Suprapubic skin (tissue), 4 donors: ENCODE measurements at regions not wholly inside any gene's neighbourhood (a gene's known extent, or its start where the extent isn't known, plus 50 kb on each side); places are given as distances from the start of the nearest gene placed in this dataset.

Experiments
- DNase-seq, 2 donors: peaks; one replicate each; pipeline ENCODE4 v3.0.0-alpha.2; 2019; ENCODE audit warnings: low spot score in 2 of 2
- H3K27ac ChIP-seq: fragments of 200-600 bp; sonication (generic); one replicate; pipeline ENCODE4 v1.5.1; 2019
- H3K27me3 ChIP-seq: fragments of 200-600 bp; sonication (generic); one replicate; pipeline ENCODE4 v1.5.1; 2019
- H3K36me3 ChIP-seq: fragments of 200-600 bp; sonication (generic); one replicate; pipeline ENCODE4 v1.5.1; 2019
- H3K4me1 ChIP-seq: fragments of 200-600 bp; sonication (generic); one replicate; pipeline ENCODE4 v1.5.1; 2019
- H3K4me3 ChIP-seq: fragments of 200-600 bp; sonication (generic); one replicate; pipeline ENCODE4 v1.5.1; 2019; ENCODE audit warnings: mild to moderate bottlenecking
- H3K9me3 ChIP-seq: fragments of 200-600 bp; sonication (generic); one replicate; pipeline ENCODE4 v1.5.1; 2019
- CTCF ChIP-seq, 2 donors: fragments of 200-600 bp in 1 of 2; fragments of 450-650 bp in 1 of 2; sonication (generic) in 1 of 2; IDR thresholded peaks; one replicate each; pipeline ENCODE4 v1.5.1; 2016 to 2019; ENCODE audit warnings: antibody characterized with exemption in 2 of 2, mild to moderate bottlenecking in 1 of 2, moderate library complexity in 1 of 2
- EP300 ChIP-seq: sonication (generic); formaldehyde crosslinking; IDR thresholded peaks from one replicate; pipeline ENCODE4 v1.6.1; 2017; ENCODE audit warnings: antibody characterized with exemption
- POLR2A ChIP-seq, 2 donors: fragments of 450-650 bp; IDR thresholded peaks; one replicate each; pipeline ENCODE4 v1.6.1; 2017; ENCODE audit warnings: antibody characterized with exemption in 2 of 2, mild to moderate bottlenecking in 2 of 2, moderate library complexity in 2 of 2
- POLR2AphosphoS5 ChIP-seq, 3 donors: sonication (generic); formaldehyde crosslinking; IDR thresholded peaks; one replicate each; pipeline ENCODE4 v1.6.1; 2017; ENCODE audit warnings: antibody characterized with exemption in 3 of 3
- WGBS: methylation state at CpG from one replicate; pipeline ENCODE4 v1.1.5; 2018; 5-methylcytosine and 5-hydroxymethylcytosine counted together

DNA sequence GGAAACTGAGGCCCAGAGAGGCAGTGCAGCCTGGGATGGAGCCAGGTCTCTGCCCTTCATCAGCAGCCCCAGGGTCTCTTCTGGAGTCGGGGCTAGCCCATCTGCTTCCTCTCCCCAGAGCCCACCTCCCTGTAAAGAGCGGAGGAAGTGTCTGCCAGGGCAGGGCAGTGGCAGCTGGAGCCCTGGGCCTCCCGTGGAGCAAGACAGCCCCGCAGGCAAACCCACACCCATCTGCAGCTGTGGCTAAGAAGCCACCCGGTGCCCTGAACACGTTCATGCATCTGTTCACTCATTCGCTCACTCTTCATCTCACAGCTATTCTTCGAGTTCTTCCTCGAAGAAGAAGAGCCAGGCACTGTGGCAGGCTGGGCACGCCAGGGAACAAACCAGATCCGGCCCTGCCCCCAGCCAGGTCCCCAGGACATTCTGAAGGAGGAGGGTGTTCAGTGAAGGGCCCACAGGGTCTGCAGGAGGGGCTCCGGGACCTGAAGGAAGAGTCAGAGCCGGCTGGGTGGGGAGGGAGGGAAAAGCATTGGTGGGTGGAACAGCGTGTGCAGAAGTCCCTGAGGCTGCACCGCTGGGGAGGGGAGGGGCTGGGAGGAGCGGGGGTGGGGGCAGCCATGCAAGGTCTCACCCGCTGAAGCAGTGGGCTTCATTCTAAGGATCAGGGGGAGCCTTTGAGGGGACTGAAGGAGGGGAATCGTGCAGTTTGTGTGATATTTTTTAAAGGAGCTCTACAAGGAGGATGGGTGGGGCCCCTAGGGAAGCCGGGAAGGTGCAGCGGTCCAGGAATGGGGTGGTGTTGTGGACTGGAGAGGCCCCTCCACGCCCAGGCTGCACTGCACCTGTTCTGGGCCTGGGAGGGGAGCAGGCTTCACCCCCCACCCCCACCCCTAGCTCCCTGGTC, 99.1 kb downstream of the UNCX start:
- peaks cover 69% of the 10 kb centered on the region for H3K27me3 ChIP-seq
- TF ChIP-seq POLR2A (IDR thresholded peaks at IDR 0.05) (no peak), CTCF (IDR thresholded peaks at IDR 0.05) (no peak), POLR2AphosphoS5 (IDR thresholded peaks at IDR 0.05) (no peak), EP300 (no peak)
- whole genome bisulfite sequencing, result 37% methylated on average over 15 of the region's 21 CpGs
- no peak overlapping the region for H3K27ac ChIP-seq
- no peak overlapping the region for H3K4me3 ChIP-seq
- H3K9me3 ChIP-seq, result no peaks in the 10 kb centered on the region
- no peaks in the 10 kb centered on the region for H3K4me1 ChIP-seq
- H3K36me3 ChIP-seq, result no peaks in the 10 kb centered on the region
- no peak for DNase-seq

GRCh38 chr7:1336509-1336908, 103.8 kb downstream of the UNCX start:
- H3K27me3 ChIP-seq, result peaks cover 77% of the 10 kb centered on the region
- DNase-seq, result no peak
- H3K36me3 ChIP-seq, result no peaks in the 10 kb centered on the region
- 92% methylated on average over 3 of the region's 3 CpGs for WGBS
- no peak overlapping the region for H3K4me3 ChIP-seq
- no peak for TF ChIP-seq POLR2AphosphoS5 (IDR thresholded peaks at IDR 0.05)
- TF ChIP-seq POLR2A (IDR thresholded peaks at IDR 0.05), result no peak
- no peak for TF ChIP-seq CTCF (IDR thresholded peaks at IDR 0.05)
- no peak for TF ChIP-seq EP300
- H3K4me1 ChIP-seq, result no peaks in the 10 kb centered on the region
- H3K9me3 ChIP-seq, result no peaks in the 10 kb centered on the region
- H3K27ac ChIP-seq, result no peak overlapping the region

DNA sequence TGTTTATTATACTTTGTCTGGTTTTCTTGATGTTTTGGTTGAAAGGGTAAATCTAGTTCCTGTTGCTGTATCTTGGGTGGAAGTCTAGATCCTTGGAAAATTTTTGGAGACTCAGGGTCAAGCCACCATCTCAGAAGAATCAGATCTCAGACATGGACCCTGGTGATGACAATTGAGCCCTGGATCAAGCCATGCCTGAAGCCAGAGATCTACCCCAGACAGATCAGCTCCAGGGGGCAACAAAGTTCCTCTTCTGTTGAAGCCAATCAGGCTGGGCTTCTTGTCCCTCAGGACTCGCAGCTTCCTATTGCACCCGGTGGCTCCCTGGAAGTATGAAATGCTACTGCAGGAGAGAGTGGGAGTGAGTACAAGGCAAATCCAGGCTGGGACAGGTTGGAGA, 106.9 kb downstream of the UNCX start:
- no peak overlapping the region for H3K27ac ChIP-seq
- no peak for DNase-seq
- no peaks in the 10 kb centered on the region for H3K9me3 ChIP-seq
- peaks cover 70% of the 10 kb centered on the region for H3K27me3 ChIP-seq
- WGBS, result 89% methylated on average over 2 of the region's 2 CpGs
- no peaks in the 10 kb centered on the region for H3K36me3 ChIP-seq
- no peaks in the 10 kb centered on the region for H3K4me1 ChIP-seq
- TF ChIP-seq EP300 (no peak), POLR2A (IDR thresholded peaks at IDR 0.05) (no peak), POLR2AphosphoS5 (IDR thresholded peaks at IDR 0.05) (no peak), CTCF (IDR thresholded peaks at IDR 0.05) (no peak)
- H3K4me3 ChIP-seq, result no peak overlapping the region

GRCh38 chr7:1340031-1340430, 107.4 kb downstream of the UNCX start:
- no peaks in the 10 kb centered on the region for H3K36me3 ChIP-seq
- H3K27me3 ChIP-seq, result peaks cover 70% of the 10 kb centered on the region

More at GRCh38 chr7:1340031-1340430, 107.4 kb downstream of the UNCX start:
- Histone ChIP-seq H3K27ac (no peak overlapping the region), H3K4me3 (no peak overlapping the region), H3K9me3 (no peaks in the 10 kb centered on the region), H3K4me1 (no peaks in the 10 kb centered on the region)
- no peak for DNase-seq
- 64% methylated on average over 3 of the region's 3 CpGs for WGBS
- TF ChIP-seq CTCF (IDR thresholded peaks at IDR 0.05), result no peak
- TF ChIP-seq EP300, result no peak
